ENCODE measurements at regions not wholly inside any gene's neighbourhood (a gene's known extent, or its start where the extent isn't known, plus 50 kb on each side); places are given as distances from the start of the nearest gene placed in this dataset.

- TF ChIP-seq ZFX (IDR thresholded peaks at IDR 0.05; ENCODE audit: borderline replicate concordance) (no peak), CTCF (IDR thresholded peaks at IDR 0.05) (no peak)
Measured at GRCh38 chr6:148085631-148086331, 256.9 kb upstream of the SASH1 start.
